ENCODE measurements at regions not wholly inside any gene's neighbourhood (a gene's known extent, or its start where the extent isn't known, plus 50 kb on each side); places are given as distances from the start of the nearest gene placed in this dataset.

DNA sequence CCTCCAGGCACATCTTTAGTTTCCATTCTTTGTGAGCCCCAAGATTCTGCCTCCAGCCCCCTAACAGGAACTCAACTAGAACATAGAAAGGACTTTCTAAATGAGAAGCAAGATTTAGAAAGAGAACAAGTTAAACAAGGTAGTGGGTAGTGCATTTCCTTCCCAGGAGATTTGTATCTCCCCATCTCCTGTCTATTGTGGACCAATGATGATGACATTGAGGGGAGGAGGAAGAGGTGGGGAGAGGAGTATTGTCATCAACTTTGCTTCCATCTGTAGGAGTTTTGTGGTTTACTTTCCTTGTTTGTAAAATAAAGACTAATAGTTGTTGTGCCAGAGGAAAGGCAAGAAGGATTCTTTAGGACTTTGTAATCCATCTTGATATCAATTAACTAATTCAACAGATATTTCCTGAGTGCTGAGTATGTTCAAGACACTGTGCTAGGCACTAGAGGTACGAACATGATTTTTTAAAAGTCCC lies 235.3 kb upstream of the ROPN1 start:
- Histone ChIP-seq H2BK5ac (ENCODE audit: low read depth, low read length) (no peak overlapping the region), H3K27ac (ENCODE audit: low read depth, low read length) (no peak overlapping the region), H2AFZ (ENCODE audit: low read length) (no peak overlapping the region), H3K4me1 (replicated peaks in 1 of 4; ENCODE audit: control insufficient read depth in 3 of 4, insufficient read depth in 4 of 4, low read length in 3 of 4) (peaks cover 3 to 11% (median 6%) of the 10 kb centered on the region in 4 experiments), H4K20me1 (replicated peaks in 1 of 2; ENCODE audit: control insufficient read depth in 1 of 2, insufficient read depth in 2 of 2, low read length in 2 of 2) (no peaks in the 10 kb centered on the region), H3K4ac (replicated peaks; ENCODE audit: insufficient read length, low read depth, low read length) (no peak overlapping the region), H3K4me2 (ENCODE audit: insufficient read depth in 1 of 2, low read depth in 2 of 2, low read length in 2 of 2) (no peak overlapping the region), H3K36me3 (ENCODE audit: control insufficient read depth in 2 of 4, insufficient read depth in 4 of 4, low read length in 3 of 4) (no peaks in the 10 kb centered on the region), H3K18ac (ENCODE audit: extremely low read depth, low read length) (no peak overlapping the region), H2BK20ac (ENCODE audit: low read length) (no peak overlapping the region), H4K91ac (replicated peaks; ENCODE audit: insufficient read length, low read length) (no peak overlapping the region), H2BK120ac (replicated peaks; ENCODE audit: low read depth, low read length) (no peak overlapping the region), H3K79me2 (ENCODE audit: control insufficient read depth in 1 of 2, insufficient read depth in 2 of 2, low read length in 2 of 2) (no peaks in the 10 kb centered on the region), H3K23ac (ENCODE audit: insufficient read length) (no peak overlapping the region), H3K9ac (replicated peaks in 1 of 4; ENCODE audit: extremely low read depth in 1 of 4, low read depth in 3 of 4, low read length in 3 of 4) (no peak overlapping the region), H2BK12ac (ENCODE audit: low read depth, low read length) (no peak overlapping the region), H3K23me2 (ENCODE audit: low read depth, low read length) (0 out of 2 replicates have a peak, but pooled peaks cover 3% of the 10 kb centered on the region), H3K9me3 (ENCODE audit: insufficient read depth in 2 of 2, low read depth in 1 of 2, low read length in 1 of 2) (peaks cover 0 to 3% of the 10 kb centered on the region in 2 experiments; a peak in 2 of 4 replicates), H3K27me3 (replicated peaks in 1 of 4; ENCODE audit: control insufficient read depth in 3 of 4, extremely low read depth in 1 of 4, insufficient read depth in 3 of 4, low read length in 3 of 4) (no peaks in the 10 kb centered on the region), H4K5ac (ENCODE audit: insufficient read length, low read depth, low read length) (no peak overlapping the region), H3K4me3 (ENCODE audit: extremely low read depth in 1 of 4, insufficient read depth in 2 of 4, low read depth in 3 of 4, low read length in 4 of 4) (no peak overlapping the region), H3K14ac (ENCODE audit: insufficient read length) (no peak overlapping the region), H3K79me1 (ENCODE audit: low read depth, low read length) (no peaks in the 10 kb centered on the region), H2AK5ac (ENCODE audit: low read depth, low read length) (no peak overlapping the region), H2BK15ac (ENCODE audit: low read length) (no peak overlapping the region), H4K8ac (ENCODE audit: extremely low read depth, insufficient read depth, low read length) (no peak overlapping the region), H3K56ac (replicated peaks; ENCODE audit: insufficient read length, low read depth, low read length) (no peak overlapping the region)
- TF ChIP-seq SIRT6 (IDR thresholded peaks at IDR 0.05; ENCODE audit: low read length) = no peak
- TF ChIP-seq, protein P1, sequence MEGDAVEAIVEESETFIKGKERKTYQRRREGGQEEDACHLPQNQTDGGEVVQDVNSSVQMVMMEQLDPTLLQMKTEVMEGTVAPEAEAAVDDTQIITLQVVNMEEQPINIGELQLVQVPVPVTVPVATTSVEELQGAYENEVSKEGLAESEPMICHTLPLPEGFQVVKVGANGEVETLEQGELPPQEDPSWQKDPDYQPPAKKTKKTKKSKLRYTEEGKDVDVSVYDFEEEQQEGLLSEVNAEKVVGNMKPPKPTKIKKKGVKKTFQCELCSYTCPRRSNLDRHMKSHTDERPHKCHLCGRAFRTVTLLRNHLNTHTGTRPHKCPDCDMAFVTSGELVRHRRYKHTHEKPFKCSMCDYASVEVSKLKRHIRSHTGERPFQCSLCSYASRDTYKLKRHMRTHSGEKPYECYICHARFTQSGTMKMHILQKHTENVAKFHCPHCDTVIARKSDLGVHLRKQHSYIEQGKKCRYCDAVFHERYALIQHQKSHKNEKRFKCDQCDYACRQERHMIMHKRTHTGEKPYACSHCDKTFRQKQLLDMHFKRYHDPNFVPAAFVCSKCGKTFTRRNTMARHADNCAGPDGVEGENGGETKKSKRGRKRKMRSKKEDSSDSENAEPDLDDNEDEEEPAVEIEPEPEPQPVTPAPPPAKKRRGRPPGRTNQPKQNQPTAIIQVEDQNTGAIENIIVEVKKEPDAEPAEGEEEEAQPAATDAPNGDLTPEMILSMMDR (IDR thresholded peaks at IDR 0.05; ENCODE audit: control extremely low read depth in 1 of 3, insufficient read depth in 1 of 3, low read depth in 1 of 3, low read length in 3 of 3) = no peak
- TF ChIP-seq ASH2L (IDR thresholded peaks at IDR 0.05; ENCODE audit: low read length) = no peak
- TF ChIP-seq EZH2 (IDR thresholded peaks at IDR 0.05; ENCODE audit: low read depth, low read length, severe bottlenecking) = no peak
- no peak for TF ChIP-seq BCL11A (IDR thresholded peaks at IDR 0.05; ENCODE audit: low read depth in 2 of 2, low read length in 2 of 2)
- TF ChIP-seq FOSL1 (IDR thresholded peaks at IDR 0.05; ENCODE audit: insufficient read depth, low read depth, low read length) = no peak
- WGBS, 2 experiments (ENCODE audit: extremely low coverage in 1 of 2, insufficient coverage in 1 of 2, insufficient read length in 1 of 2, insufficient replicate concordance in 2 of 2, low coverage in 1 of 2, low lambda C conversion rate in 2 of 2, missing lambda C conversion rate in 1 of 2) = 88% methylated on average over 1 of the region's 1 CpG; no CpG with 5 or more reads in 1 of the 2 experiments
- DNase-seq (ENCODE audit: low read depth in 1 of 2, low spot score in 2 of 2) (no peak), FAIRE-seq (no peak)
- ChIA-PET CTCF (ENCODE audit: partially characterized antibody) (interaction anchor here (1.1 to 1.3 kb wide), 2 partner anchors 20 to 54 kb away, joined by 3 to 4 read pairs; no protein-coding TSS in a partner anchor), POLR2A (ENCODE audit: partially characterized antibody) (no interaction called here)
